ENCODE measurements at regions not wholly inside any gene's neighbourhood (a gene's known extent, or its start where the extent isn't known, plus 50 kb on each side); places are given as distances from the start of the nearest gene placed in this dataset.

DNA sequence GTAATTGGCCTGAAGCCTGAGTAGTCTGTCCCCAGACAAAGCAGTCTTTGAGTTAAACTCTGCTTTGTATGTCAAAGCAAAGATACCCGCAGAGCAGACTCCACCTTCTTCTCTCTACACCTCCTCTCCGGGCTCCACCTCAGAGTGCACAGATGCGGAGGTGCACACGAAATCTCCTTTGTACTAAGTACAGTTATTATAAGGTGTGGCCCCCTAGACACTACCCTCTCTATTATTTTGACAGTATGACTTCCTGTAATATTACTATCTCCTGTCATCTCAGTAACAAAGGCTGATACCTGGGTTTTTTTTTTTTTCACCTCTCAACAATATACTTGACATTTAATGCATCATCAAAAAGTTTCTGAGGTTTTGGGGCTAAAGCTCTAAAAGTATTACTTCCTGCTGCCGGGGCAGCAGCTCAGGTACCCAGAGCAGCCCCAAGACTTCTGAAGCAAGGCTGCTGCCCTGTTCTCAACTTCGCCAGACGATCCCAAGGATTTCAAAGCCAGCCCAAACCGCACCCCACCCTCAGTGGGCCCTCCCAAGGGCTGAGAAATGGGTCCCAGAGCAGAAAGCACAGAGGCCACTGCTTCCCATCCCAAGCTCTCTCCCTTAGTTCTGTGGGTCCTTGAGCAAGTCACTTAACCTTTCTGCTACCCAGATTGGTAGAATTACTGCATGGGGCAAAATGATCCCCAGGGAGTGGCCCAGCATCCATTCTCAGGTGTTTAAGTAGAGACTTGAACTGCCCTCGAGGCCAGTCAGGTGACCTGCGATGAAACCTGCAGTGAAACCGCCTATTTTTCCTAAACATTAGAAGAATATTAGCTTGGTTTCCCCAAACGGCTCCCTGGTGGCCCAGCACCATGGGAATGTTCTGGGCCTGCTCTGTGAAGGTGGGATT, 180.6 kb downstream of the FOXO1 start:
- no peak for TF ChIP-seq EZH2 (IDR thresholded peaks at IDR 0.05; ENCODE audit: borderline replicate concordance)
- TF ChIP-seq, protein P1, sequence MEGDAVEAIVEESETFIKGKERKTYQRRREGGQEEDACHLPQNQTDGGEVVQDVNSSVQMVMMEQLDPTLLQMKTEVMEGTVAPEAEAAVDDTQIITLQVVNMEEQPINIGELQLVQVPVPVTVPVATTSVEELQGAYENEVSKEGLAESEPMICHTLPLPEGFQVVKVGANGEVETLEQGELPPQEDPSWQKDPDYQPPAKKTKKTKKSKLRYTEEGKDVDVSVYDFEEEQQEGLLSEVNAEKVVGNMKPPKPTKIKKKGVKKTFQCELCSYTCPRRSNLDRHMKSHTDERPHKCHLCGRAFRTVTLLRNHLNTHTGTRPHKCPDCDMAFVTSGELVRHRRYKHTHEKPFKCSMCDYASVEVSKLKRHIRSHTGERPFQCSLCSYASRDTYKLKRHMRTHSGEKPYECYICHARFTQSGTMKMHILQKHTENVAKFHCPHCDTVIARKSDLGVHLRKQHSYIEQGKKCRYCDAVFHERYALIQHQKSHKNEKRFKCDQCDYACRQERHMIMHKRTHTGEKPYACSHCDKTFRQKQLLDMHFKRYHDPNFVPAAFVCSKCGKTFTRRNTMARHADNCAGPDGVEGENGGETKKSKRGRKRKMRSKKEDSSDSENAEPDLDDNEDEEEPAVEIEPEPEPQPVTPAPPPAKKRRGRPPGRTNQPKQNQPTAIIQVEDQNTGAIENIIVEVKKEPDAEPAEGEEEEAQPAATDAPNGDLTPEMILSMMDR (IDR thresholded peaks at IDR 0.05; ENCODE audit: poor library complexity), result no peak
